ENCODE measurements at regions not wholly inside any gene's neighbourhood (a gene's known extent, or its start where the extent isn't known, plus 50 kb on each side); places are given as distances from the start of the nearest gene placed in this dataset.

- Mint-ChIP-seq H3K27ac (ENCODE audit: unreplicated experiment) (no peak overlapping the region), H3K9me3 (ENCODE audit: unreplicated experiment) (no peaks in the 10 kb centered on the region), H3K4me3 (ENCODE audit: unreplicated experiment) (no peak overlapping the region), H3K4me1 (ENCODE audit: low read depth, unreplicated experiment) (no peaks in the 10 kb centered on the region), H3K27me3 (ENCODE audit: low read depth, unreplicated experiment) (no peaks in the 10 kb centered on the region), H3K36me3 (ENCODE audit: low read depth, unreplicated experiment) (no peaks in the 10 kb centered on the region)
- Histone ChIP-seq H3K36me3 (ENCODE audit: insufficient read depth, low read length) (no peaks in the 10 kb centered on the region), H3K79me2 (ENCODE audit: insufficient read depth, low read length) (no peaks in the 10 kb centered on the region), H3K9ac (ENCODE audit: low read length) (no peak overlapping the region), H3K27ac (ENCODE audit: low read depth, low read length) (no peak overlapping the region), H3K27me3 (ENCODE audit: insufficient read depth, low read length) (no peaks in the 10 kb centered on the region), H4K20me1 (ENCODE audit: insufficient read depth, low read length) (no peaks in the 10 kb centered on the region), H2AFZ (ENCODE audit: low read depth, low read length) (no peak overlapping the region), H3K4me3 (ENCODE audit: insufficient read depth, low read depth, low read length) (no peak overlapping the region), H3K4me2 (ENCODE audit: low read length) (no peak overlapping the region), H3K9me3 (ENCODE audit: insufficient read depth, low read depth, low read length) (no peaks in the 10 kb centered on the region), H3K4me1 (ENCODE audit: insufficient read depth, low read length) (no peaks in the 10 kb centered on the region)
- DNase-seq (ENCODE audit: low read depth) = no peak
- no peak for FAIRE-seq
- no peak for TF ChIP-seq EZH2 (IDR thresholded peaks at IDR 0.05; ENCODE audit: insufficient read depth, low read length)
- TF ChIP-seq, protein P1, sequence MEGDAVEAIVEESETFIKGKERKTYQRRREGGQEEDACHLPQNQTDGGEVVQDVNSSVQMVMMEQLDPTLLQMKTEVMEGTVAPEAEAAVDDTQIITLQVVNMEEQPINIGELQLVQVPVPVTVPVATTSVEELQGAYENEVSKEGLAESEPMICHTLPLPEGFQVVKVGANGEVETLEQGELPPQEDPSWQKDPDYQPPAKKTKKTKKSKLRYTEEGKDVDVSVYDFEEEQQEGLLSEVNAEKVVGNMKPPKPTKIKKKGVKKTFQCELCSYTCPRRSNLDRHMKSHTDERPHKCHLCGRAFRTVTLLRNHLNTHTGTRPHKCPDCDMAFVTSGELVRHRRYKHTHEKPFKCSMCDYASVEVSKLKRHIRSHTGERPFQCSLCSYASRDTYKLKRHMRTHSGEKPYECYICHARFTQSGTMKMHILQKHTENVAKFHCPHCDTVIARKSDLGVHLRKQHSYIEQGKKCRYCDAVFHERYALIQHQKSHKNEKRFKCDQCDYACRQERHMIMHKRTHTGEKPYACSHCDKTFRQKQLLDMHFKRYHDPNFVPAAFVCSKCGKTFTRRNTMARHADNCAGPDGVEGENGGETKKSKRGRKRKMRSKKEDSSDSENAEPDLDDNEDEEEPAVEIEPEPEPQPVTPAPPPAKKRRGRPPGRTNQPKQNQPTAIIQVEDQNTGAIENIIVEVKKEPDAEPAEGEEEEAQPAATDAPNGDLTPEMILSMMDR (IDR thresholded peaks at IDR 0.05; ENCODE audit: insufficient read depth, low read depth, low read length) = no peak
Measured at GRCh38 chr4:126725906-126726305, 906.9 kb upstream of the INTU start.

DNA sequence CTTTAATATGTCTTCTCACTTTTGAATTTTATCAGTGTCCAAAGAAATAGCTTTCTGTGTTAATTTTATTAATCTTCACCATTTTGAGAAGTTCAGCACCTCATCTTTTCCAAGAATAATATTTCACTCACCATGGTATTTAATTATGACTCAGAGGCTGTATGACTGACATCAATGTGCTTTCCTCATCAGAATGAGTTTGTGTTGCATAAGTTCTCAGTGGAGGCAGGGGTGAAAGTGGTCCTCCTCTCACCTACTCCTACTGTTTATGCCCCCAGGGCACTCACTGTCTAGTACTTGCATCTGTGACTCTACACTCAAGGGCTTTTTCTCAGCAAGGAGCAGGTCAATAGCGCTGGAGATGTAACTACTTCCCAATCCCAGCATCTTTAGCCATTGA, 905.3 kb upstream of the INTU start:
- no peaks in the 10 kb centered on the region for H3K9me3 ChIP-seq (ENCODE audit: insufficient read depth, low read depth, low read length)
- H3K4me1 ChIP-seq (ENCODE audit: insufficient read depth, low read length) = no peaks in the 10 kb centered on the region
- DNase-seq (ENCODE audit: low read depth) (peak; percentile 60), FAIRE-seq (no peak)
- no peaks in the 10 kb centered on the region for H3K36me3 ChIP-seq (ENCODE audit: insufficient read depth, low read length)
- H3K79me2 ChIP-seq (ENCODE audit: insufficient read depth, low read length) = no peaks in the 10 kb centered on the region
- no peak overlapping the region for H3K4me2 ChIP-seq (ENCODE audit: low read length)
- no peak for TF ChIP-seq EZH2 (IDR thresholded peaks at IDR 0.05; ENCODE audit: insufficient read depth, low read length)
- TF ChIP-seq, protein P1 (IDR thresholded peaks at IDR 0.05; ENCODE audit: insufficient read depth, low read depth, low read length) = no peak
- Mint-ChIP-seq H3K9me3 (ENCODE audit: unreplicated experiment) (no peaks in the 10 kb centered on the region), H3K27ac (ENCODE audit: unreplicated experiment) (no peak overlapping the region), H3K4me1 (ENCODE audit: low read depth, unreplicated experiment) (no peaks in the 10 kb centered on the region), H3K4me3 (ENCODE audit: unreplicated experiment) (no peak overlapping the region), H3K36me3 (ENCODE audit: low read depth, unreplicated experiment) (no peaks in the 10 kb centered on the region), H3K27me3 (ENCODE audit: low read depth, unreplicated experiment) (no peaks in the 10 kb centered on the region)
- H3K4me3 ChIP-seq (ENCODE audit: insufficient read depth, low read depth, low read length) = no peak overlapping the region
- H3K27me3 ChIP-seq (ENCODE audit: insufficient read depth, low read length) = no peaks in the 10 kb centered on the region
- no peak overlapping the region for H2AFZ ChIP-seq (ENCODE audit: low read depth, low read length)
- H3K9ac ChIP-seq (ENCODE audit: low read length) = no peak overlapping the region
- H3K27ac ChIP-seq (ENCODE audit: low read depth, low read length) = no peak overlapping the region
- no peaks in the 10 kb centered on the region for H4K20me1 ChIP-seq (ENCODE audit: insufficient read depth, low read length)

DNA sequence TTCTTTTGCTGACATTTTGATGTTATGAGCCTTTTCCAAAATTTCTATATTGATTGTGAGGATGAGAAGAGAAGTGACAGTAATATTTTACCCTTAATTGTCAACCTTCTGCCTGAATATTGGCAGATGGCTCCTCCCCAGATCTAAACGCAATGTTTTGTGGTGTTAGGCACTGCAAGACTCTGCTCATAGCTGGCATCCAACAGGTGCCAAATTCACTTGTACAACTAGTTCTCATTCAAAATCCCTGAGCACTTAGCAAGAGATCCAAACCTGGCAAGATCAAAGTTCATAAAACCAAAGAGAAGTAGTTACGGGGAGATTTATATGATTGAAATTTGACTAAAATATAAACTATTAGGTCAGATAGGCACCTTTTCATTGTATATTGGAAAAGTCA, 901.7 kb upstream of the INTU start:
- H3K79me2 ChIP-seq (ENCODE audit: insufficient read depth, low read length) = no peaks in the 10 kb centered on the region
- no peak overlapping the region for H2AFZ ChIP-seq (ENCODE audit: low read depth, low read length)
- no peak for TF ChIP-seq EZH2 (IDR thresholded peaks at IDR 0.05; ENCODE audit: insufficient read depth, low read length)
- TF ChIP-seq, protein P1 (IDR thresholded peaks at IDR 0.05; ENCODE audit: insufficient read depth, low read depth, low read length) = no peak
- H3K27me3 ChIP-seq (ENCODE audit: insufficient read depth, low read length) = no peaks in the 10 kb centered on the region
- H4K20me1 ChIP-seq (ENCODE audit: insufficient read depth, low read length) = no peaks in the 10 kb centered on the region
- DNase-seq (ENCODE audit: low read depth) (no peak), FAIRE-seq (no peak)
- no peaks in the 10 kb centered on the region for H3K27me3 Mint-ChIP-seq (ENCODE audit: low read depth, unreplicated experiment)
- H3K27ac Mint-ChIP-seq (ENCODE audit: unreplicated experiment) = no peak overlapping the region
- H3K27ac ChIP-seq (ENCODE audit: low read depth, low read length) = no peak overlapping the region
- no peak overlapping the region for H3K4me3 ChIP-seq (ENCODE audit: insufficient read depth, low read depth, low read length)
- no peaks in the 10 kb centered on the region for H3K36me3 Mint-ChIP-seq (ENCODE audit: low read depth, unreplicated experiment)
- no peaks in the 10 kb centered on the region for H3K36me3 ChIP-seq (ENCODE audit: insufficient read depth, low read length)
- H3K4me1 ChIP-seq (ENCODE audit: insufficient read depth, low read length) = no peaks in the 10 kb centered on the region
- H3K4me1 Mint-ChIP-seq (ENCODE audit: low read depth, unreplicated experiment) = no peaks in the 10 kb centered on the region
- H3K9me3 ChIP-seq (ENCODE audit: insufficient read depth, low read depth, low read length) = no peaks in the 10 kb centered on the region
- H3K4me3 Mint-ChIP-seq (ENCODE audit: unreplicated experiment) = no peak overlapping the region
- H3K9ac ChIP-seq (ENCODE audit: low read length) = no peak overlapping the region
- no peak overlapping the region for H3K4me2 ChIP-seq (ENCODE audit: low read length)
- no peaks in the 10 kb centered on the region for H3K9me3 Mint-ChIP-seq (ENCODE audit: unreplicated experiment)
